OCI-LY7 (cell line): ENCODE measurements at regions not wholly inside any gene's neighbourhood (a gene's known extent, or its start where the extent isn't known, plus 50 kb on each side); places are given as distances from the start of the nearest gene placed in this dataset.
"Not testable (repeated sequence)": the region's sequence is repeated elsewhere in the genome, so short reads cannot be mapped to it uniquely, and the experiment has no call there.

Experiments used
- BruUV-seq: library from RNA; stranded (reverse); fragments of 400-500 nt; replicated peaks from 2 replicates; lab custom pipeline; 2021; lab: Mats Ljungman, UMichigan
- CTCF ChIA-PET: fragments of 300-600 bp; sonication (Branson Sonifier 250); formaldehyde crosslinking; loops from one replicate; lab custom pipeline; 2022; ENCODE audit warnings: antibody characterized with exemption; ENCODE audit not compliant: unreplicated experiment; lab: Charles Lee
- POLR2A ChIA-PET: fragments of 300-600 bp; sonication (Branson Sonifier 250); formaldehyde crosslinking; loops from one replicate; lab custom pipeline; 2022; ENCODE audit warnings: antibody characterized with exemption; lab: Charles Lee
- DNase-seq: peaks from one replicate; pipeline ENCODE4 v3.0.0-alpha.2; 2015; ENCODE audit warnings: low spot score
- H2AFZ ChIP-seq: fragments of 200-600 bp; sonication (generic), shearing (Covaris generic); 2 replicates; pipeline ENCODE4 v1.6.1; 2014; ENCODE audit warnings: mild to moderate bottlenecking, antibody characterized with exemption, low read length, moderate library complexity
- H3K27ac ChIP-seq: fragments of 200-600 bp; sonication (generic); 2 replicates; pipeline ENCODE4 v1.5.1; 2014; ENCODE audit warnings: mixed run types, low read depth, mild to moderate bottlenecking, moderate library complexity, low read length, inconsistent platforms; ENCODE audit not compliant: poor library complexity, severe bottlenecking
- H3K36me3 ChIP-seq: fragments of 200-600 bp; sonication (generic); 2 replicates; pipeline ENCODE4 v1.6.1; 2014; ENCODE audit warnings: mild to moderate bottlenecking, antibody characterized with exemption, low read length, moderate library complexity, mixed read lengths; ENCODE audit not compliant: insufficient read depth
- H3K4me1 ChIP-seq: fragments of 200-600 bp; sonication (generic); 2 replicates; pipeline ENCODE4 v1.5.1; 2014; ENCODE audit warnings: mild to moderate bottlenecking, low read length; ENCODE audit not compliant: insufficient read depth, poor library complexity, severe bottlenecking
- H3K4me2 ChIP-seq: fragments of 200-600 bp; sonication (generic); 2 replicates; pipeline ENCODE4 v1.6.1; 2014; ENCODE audit warnings: mild to moderate bottlenecking, low read length
- H3K4me3 ChIP-seq: fragments of 200-600 bp; sonication (generic); 2 replicates; pipeline ENCODE4 v1.5.1; 2014; ENCODE audit warnings: mild to moderate bottlenecking, low read depth, low read length; ENCODE audit not compliant: poor library complexity, severe bottlenecking
- H3K79me2 ChIP-seq: fragments of 200-600 bp; sonication (generic); 2 replicates; pipeline ENCODE4 v1.6.1; 2016; ENCODE audit warnings: low read depth, mild to moderate bottlenecking, low read length, moderate library complexity, mixed read lengths; ENCODE audit not compliant: insufficient read depth
- H3K9me2 ChIP-seq: fragments of 200-600 bp; sonication (generic); 2 replicates; pipeline ENCODE4 v1.6.1; 2016; ENCODE audit warnings: mild to moderate bottlenecking, low read length, mixed read lengths; ENCODE audit not compliant: insufficient read depth
- H3K9me3 ChIP-seq: fragments of 200-600 bp; sonication (generic); 2 replicates; pipeline ENCODE4 v1.6.1; 2014; ENCODE audit warnings: mild to moderate bottlenecking, mixed run types, low read length, mixed read lengths
- H4K20me1 ChIP-seq: fragments of 200-600 bp; sonication (generic); 2 replicates; pipeline ENCODE4 v1.6.1; 2014; ENCODE audit warnings: mild to moderate bottlenecking, antibody characterized with exemption, low read length, moderate library complexity, mixed read lengths; ENCODE audit not compliant: insufficient read depth
- EZH2phosphoT487 ChIP-seq: fragments of 200-600 bp; sonication (generic); IDR thresholded peaks from 2 replicates; pipeline ENCODE4 v1.6.1; 2018; ENCODE audit warnings: low read depth, borderline replicate concordance, mild to moderate bottlenecking, mixed run types, antibody characterized with exemption, low read length, moderate library complexity, mixed read lengths
- intact Hi-C: fragments of 100-400 bp; cut with micrococcal nuclease; formaldehyde crosslinking; loops from one replicate; pipeline ENCODE4 v1.10.0; 2022; ENCODE audit not compliant: unreplicated experiment
- TF ChIP-seq, protein P1 (sequence below): fragments of 200-600 bp; sonication (generic); conservative IDR thresholded peaks from 2 replicates; pipeline ENCODE4 v1.5.1; 2014; ENCODE audit warnings: mild to moderate bottlenecking, antibody characterized with exemption, low read length, moderate library complexity, mixed read lengths

- ChIA-PET POLR2A (no interaction called here), CTCF (no interaction called here)
- DNase-seq = no peak
Observed at GRCh38 chr14:106067935-106068334, 541.6 kb downstream of the TMEM121 start.

GRCh38 chr14:106069804-106070625 is 543.6 kb downstream of the TMEM121 start:
- no peak overlapping the region for H3K4me2 ChIP-seq
- intact Hi-C loops = no loop called here
- H3K27ac ChIP-seq = no peak overlapping the region
- H3K79me2 ChIP-seq = no peaks in the 10 kb centered on the region
- BruUV-seq = no TSS peak
- CTCF ChIA-PET = no interaction called here
- no peak overlapping the region for H2AFZ ChIP-seq
- H3K9me2 ChIP-seq = no peaks in the 10 kb centered on the region
- TF ChIP-seq EZH2phosphoT487 = no peak
- TF ChIP-seq, protein P1, sequence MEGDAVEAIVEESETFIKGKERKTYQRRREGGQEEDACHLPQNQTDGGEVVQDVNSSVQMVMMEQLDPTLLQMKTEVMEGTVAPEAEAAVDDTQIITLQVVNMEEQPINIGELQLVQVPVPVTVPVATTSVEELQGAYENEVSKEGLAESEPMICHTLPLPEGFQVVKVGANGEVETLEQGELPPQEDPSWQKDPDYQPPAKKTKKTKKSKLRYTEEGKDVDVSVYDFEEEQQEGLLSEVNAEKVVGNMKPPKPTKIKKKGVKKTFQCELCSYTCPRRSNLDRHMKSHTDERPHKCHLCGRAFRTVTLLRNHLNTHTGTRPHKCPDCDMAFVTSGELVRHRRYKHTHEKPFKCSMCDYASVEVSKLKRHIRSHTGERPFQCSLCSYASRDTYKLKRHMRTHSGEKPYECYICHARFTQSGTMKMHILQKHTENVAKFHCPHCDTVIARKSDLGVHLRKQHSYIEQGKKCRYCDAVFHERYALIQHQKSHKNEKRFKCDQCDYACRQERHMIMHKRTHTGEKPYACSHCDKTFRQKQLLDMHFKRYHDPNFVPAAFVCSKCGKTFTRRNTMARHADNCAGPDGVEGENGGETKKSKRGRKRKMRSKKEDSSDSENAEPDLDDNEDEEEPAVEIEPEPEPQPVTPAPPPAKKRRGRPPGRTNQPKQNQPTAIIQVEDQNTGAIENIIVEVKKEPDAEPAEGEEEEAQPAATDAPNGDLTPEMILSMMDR = no peak
- H3K4me1 ChIP-seq = no peaks in the 10 kb centered on the region
- POLR2A ChIA-PET = no interaction called here
- no peaks in the 10 kb centered on the region for H3K36me3 ChIP-seq
- no peaks in the 10 kb centered on the region for H4K20me1 ChIP-seq
- H3K9me3 ChIP-seq = no peaks in the 10 kb centered on the region
- H3K4me3 ChIP-seq = no peak overlapping the region
- no peak for DNase-seq

More at GRCh38 chr14:106067935-106068334, 541.6 kb downstream of the TMEM121 start:
- H4K20me1 ChIP-seq = no peaks in the 10 kb centered on the region
- H3K79me2 ChIP-seq = no peaks in the 10 kb centered on the region
- H3K27ac ChIP-seq = no peak overlapping the region
- H3K4me2 ChIP-seq = no peak overlapping the region
- intact Hi-C loops = no loop called here
- no peak for TF ChIP-seq EZH2phosphoT487
- TF ChIP-seq, protein P1 = no peak
- H2AFZ ChIP-seq = no peak overlapping the region
- no peaks in the 10 kb centered on the region for H3K9me3 ChIP-seq
- no peaks in the 10 kb centered on the region for H3K36me3 ChIP-seq
- H3K4me1 ChIP-seq = no peaks in the 10 kb centered on the region
- H3K9me2 ChIP-seq = no peaks in the 10 kb centered on the region
- no TSS peak for BruUV-seq
- no peak overlapping the region for H3K4me3 ChIP-seq

DNA sequence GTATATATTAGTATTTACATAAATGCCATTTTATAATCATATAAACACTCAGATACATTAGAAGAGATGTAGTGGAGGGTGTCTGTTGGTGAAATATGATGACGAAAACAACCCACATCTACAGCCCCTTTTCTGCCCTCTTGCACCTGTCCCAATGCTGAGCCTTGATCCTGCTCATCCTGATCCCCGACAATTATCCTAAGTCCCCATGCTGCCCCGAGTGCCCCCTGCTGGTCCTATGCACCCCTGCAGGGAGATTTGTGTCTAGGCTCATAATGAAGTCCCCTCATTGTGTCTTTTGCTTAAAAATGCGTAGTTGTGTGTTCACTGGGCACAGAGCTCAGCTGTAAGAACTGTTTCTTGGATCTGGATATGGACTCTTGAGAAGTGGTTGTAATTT is 554.5 kb downstream of the TMEM121 start:
- Histone ChIP-seq H3K79me2 (no peaks in the 10 kb centered on the region), H3K4me2 (no peak overlapping the region), H3K9me2 (no peaks in the 10 kb centered on the region), H3K4me3 (no peak overlapping the region), H3K36me3 (no peaks in the 10 kb centered on the region), H3K27ac (no peak overlapping the region), H4K20me1 (no peaks in the 10 kb centered on the region), H3K9me3 (no peaks in the 10 kb centered on the region), H3K4me1 (no peaks in the 10 kb centered on the region), H2AFZ (no peak overlapping the region)
- no TSS peak for BruUV-seq
- TF ChIP-seq EZH2phosphoT487 = no peak
- TF ChIP-seq, protein P1 = no peak
- POLR2A ChIA-PET = no interaction called here
- intact Hi-C loops = no loop called here
- no peak for DNase-seq
- CTCF ChIA-PET = no interaction called here

DNA sequence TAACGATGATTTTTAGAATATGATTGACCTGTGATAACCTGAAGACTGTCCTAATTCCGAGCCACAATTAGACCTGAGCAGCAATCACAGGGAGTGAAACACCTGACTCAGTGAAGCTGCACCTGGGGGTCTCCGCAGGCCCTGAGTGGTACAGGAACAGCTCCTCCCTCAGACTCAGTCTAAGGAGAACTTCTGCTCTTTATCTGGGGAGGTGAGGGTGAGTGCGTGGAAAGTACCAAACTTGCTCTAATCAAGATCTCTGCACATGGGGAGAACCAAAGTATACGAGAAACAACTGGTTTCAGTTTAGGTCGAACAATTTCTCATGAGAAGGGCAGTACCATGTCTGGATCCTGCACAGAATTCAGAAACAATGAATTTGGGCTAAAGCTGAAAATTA is 555.3 kb downstream of the TMEM121 start:
- not testable (repeated sequence) for BruUV-seq, H3K4me1 ChIP-seq

More for the DNA sequence above, 555.3 kb downstream of the TMEM121 start:
- H3K36me3 ChIP-seq, H3K4me3 ChIP-seq, H3K9me2 ChIP-seq, H3K27ac ChIP-seq, H3K4me2 ChIP-seq, POLR2A ChIA-PET, CTCF ChIA-PET, H2AFZ ChIP-seq, H3K9me3 ChIP-seq, DNase-seq, intact Hi-C loops, H3K79me2 ChIP-seq, H4K20me1 ChIP-seq: not testable (repeated sequence)
